ENCODE measurements at regions not wholly inside any gene's neighbourhood (a gene's known extent, or its start where the extent isn't known, plus 50 kb on each side); places are given as distances from the start of the nearest gene placed in this dataset.

GRCh38 chr17:5772720-5773119, 188.4 kb upstream of the NLRP1 start:
- Histone ChIP-seq H3K27ac (no peak overlapping the region), H3K4me3 (ENCODE audit: low read depth in 1 of 2, low read length in 1 of 2) (no peak overlapping the region), H3K4me1 (ENCODE audit: control insufficient read depth in 1 of 2, insufficient read depth in 1 of 2, low read depth in 1 of 2, low read length in 1 of 2) (no peaks in the 10 kb centered on the region), H3K27me3 (peaks cover 21% of the 10 kb centered on the region), H3K9me3 (no peaks in the 10 kb centered on the region), H3K36me3 (no peaks in the 10 kb centered on the region)
- TF ChIP-seq CTCF (IDR thresholded peaks at IDR 0.05), result no peak

DNA sequence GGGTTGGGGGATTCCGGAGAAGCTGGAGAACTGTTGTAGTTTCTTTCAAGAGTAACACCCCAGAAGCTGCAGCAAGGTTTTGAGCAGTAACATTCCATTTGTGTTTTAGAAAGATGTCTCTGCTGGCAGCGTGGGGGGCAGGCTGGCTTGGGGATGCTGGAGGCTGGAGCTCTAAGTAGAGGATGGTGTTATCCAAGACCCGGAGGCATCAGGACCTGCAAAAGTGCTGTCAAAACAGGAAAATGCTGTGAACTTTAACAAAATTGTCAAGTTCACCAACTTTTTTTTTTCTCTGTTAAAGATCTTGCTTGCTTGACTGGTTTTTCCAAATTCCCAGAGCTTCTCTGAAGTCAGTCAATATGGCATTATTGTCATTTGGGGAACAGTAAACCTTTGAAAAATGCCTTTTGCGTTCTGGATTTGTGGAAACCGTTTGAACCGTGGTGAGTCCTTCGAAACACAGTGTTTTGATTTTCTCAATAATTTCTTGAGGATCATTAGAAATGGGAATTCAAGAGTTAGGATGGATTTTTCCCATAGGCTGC, 189.6 kb upstream of the NLRP1 start:
- Histone ChIP-seq H3K4me1 (ENCODE audit: control insufficient read depth in 1 of 2, insufficient read depth in 1 of 2, low read depth in 1 of 2, low read length in 1 of 2) (no peaks in the 10 kb centered on the region), H3K27me3 (peaks cover 21% of the 10 kb centered on the region), H3K27ac (no peak overlapping the region), H3K9me3 (no peaks in the 10 kb centered on the region), H3K36me3 (no peaks in the 10 kb centered on the region), H3K4me3 (ENCODE audit: low read depth in 1 of 2, low read length in 1 of 2) (no peak overlapping the region)
- TF ChIP-seq CTCF (IDR thresholded peaks at IDR 0.05), result no peak

- Histone ChIP-seq H3K4me1 (ENCODE audit: control insufficient read depth in 1 of 2, insufficient read depth in 1 of 2, low read depth in 1 of 2, low read length in 1 of 2) (no peaks in the 10 kb centered on the region), H3K27ac (no peak overlapping the region), H3K36me3 (no peaks in the 10 kb centered on the region), H3K9me3 (no peaks in the 10 kb centered on the region), H3K27me3 (peaks cover 12% of the 10 kb centered on the region), H3K4me3 (ENCODE audit: low read depth in 1 of 2, low read length in 1 of 2) (no peak overlapping the region)
- no peak for TF ChIP-seq CTCF (IDR thresholded peaks at IDR 0.05)
These were observed 190.8 kb upstream of the NLRP1 start for GRCh38 chr17:5775098-5775497.

GRCh38 chr17:5780476-5780875, 196.2 kb upstream of the NLRP1 start:
- Histone ChIP-seq H3K27me3 (no peaks in the 10 kb centered on the region), H3K9me3 (no peaks in the 10 kb centered on the region), H3K36me3 (no peaks in the 10 kb centered on the region), H3K4me3 (ENCODE audit: low read depth in 1 of 2, low read length in 1 of 2) (no peak overlapping the region), H3K27ac (no peak overlapping the region), H3K4me1 (ENCODE audit: control insufficient read depth in 1 of 2, insufficient read depth in 1 of 2, low read depth in 1 of 2, low read length in 1 of 2) (no peaks in the 10 kb centered on the region)
- no peak for TF ChIP-seq CTCF (IDR thresholded peaks at IDR 0.05)

- no peaks in the 10 kb centered on the region for H3K27me3 ChIP-seq
- no peak for TF ChIP-seq CTCF (IDR thresholded peaks at IDR 0.05)
- no peaks in the 10 kb centered on the region for H3K9me3 ChIP-seq
- no peaks in the 10 kb centered on the region for H3K4me1 ChIP-seq (ENCODE audit: control insufficient read depth in 1 of 2, insufficient read depth in 1 of 2, low read depth in 1 of 2, low read length in 1 of 2)
- no peak overlapping the region for H3K4me3 ChIP-seq (ENCODE audit: low read depth in 1 of 2, low read length in 1 of 2)
- no peak overlapping the region for H3K27ac ChIP-seq
- no peaks in the 10 kb centered on the region for H3K36me3 ChIP-seq
These were observed 197.1 kb upstream of the NLRP1 start for GRCh38 chr17:5781236-5781927.
